T1000 (cell line): ENCODE measurements at regions not wholly inside any gene's neighbourhood (a gene's known extent, or its start where the extent isn't known, plus 50 kb on each side); places are given as distances from the start of the nearest gene placed in this dataset.
"Not testable (repeated sequence)": the region's sequence is repeated elsewhere in the genome, so short reads cannot be mapped to it uniquely, and the experiment has no call there.

Source experiments
- DNase-seq: peaks from one replicate; lab custom pipeline; 2025; ENCODE audit warnings: mixed read lengths; lab: John Stamatoyannopoulos, UW

- DNase-seq, result no peak
Measured at GRCh38 chr5:120088412-120088811, 375.7 kb upstream of the PRR16 start.

GRCh38 chr5:120088836-120089235, 375.3 kb upstream of the PRR16 start:
- DNase-seq, result no peak

GRCh38 chr5:120091376-120091948, 372.6 kb upstream of the PRR16 start:
- no peak for DNase-seq

GRCh38 chr5:120092649-120093048, 371.5 kb upstream of the PRR16 start:
- no peak for DNase-seq

GRCh38 chr5:120093178-120093577, 370.9 kb upstream of the PRR16 start:
- no peak for DNase-seq

- DNase-seq, result no peak
Measured at GRCh38 chr5:120096413-120096812, 367.7 kb upstream of the PRR16 start.

- DNase-seq, result no peak
Measured at GRCh38 chr5:120098426-120098825, 365.7 kb upstream of the PRR16 start.

- DNase-seq, result no peak
Measured at GRCh38 chr5:120098902-120099535, 365.1 kb upstream of the PRR16 start.

GRCh38 chr5:120101771-120102170, 362.3 kb upstream of the PRR16 start:
- no peak for DNase-seq

GRCh38 chr5:120103495-120103894, 360.6 kb upstream of the PRR16 start:
- no peak for DNase-seq

- no peak for DNase-seq
Measured at GRCh38 chr5:120106912-120107525, 357.1 kb upstream of the PRR16 start.

- no peak for DNase-seq
Measured at GRCh38 chr5:120108586-120109248, 355.4 kb upstream of the PRR16 start.

- DNase-seq, result no peak
Measured at GRCh38 chr5:120122703-120123102, 341.4 kb upstream of the PRR16 start.

GRCh38 chr5:120124031-120124430, 340.1 kb upstream of the PRR16 start:
- DNase-seq, result no peak

GRCh38 chr5:120124961-120125360, 339.1 kb upstream of the PRR16 start:
- no peak for DNase-seq

GRCh38 chr5:120132347-120132746, 331.8 kb upstream of the PRR16 start:
- DNase-seq, result not testable (repeated sequence)

- DNase-seq, result no peak
Measured at GRCh38 chr5:120134944-120135343, 329.2 kb upstream of the PRR16 start.

GRCh38 chr5:120137582-120137981, 326.5 kb upstream of the PRR16 start:
- no peak for DNase-seq

GRCh38 chr5:120139039-120139438, 325.1 kb upstream of the PRR16 start:
- DNase-seq, result peak; percentile 6

- no peak for DNase-seq
Measured at GRCh38 chr5:120140501-120140900, 323.6 kb upstream of the PRR16 start.

GRCh38 chr5:120141076-120141475, 323.0 kb upstream of the PRR16 start:
- no peak for DNase-seq

GRCh38 chr5:120146787-120147186, 317.3 kb upstream of the PRR16 start:
- no peak for DNase-seq

- not testable (repeated sequence) for DNase-seq
Measured at GRCh38 chr5:120147911-120148310, 316.2 kb upstream of the PRR16 start.
